HG02938 (cell line): ENCODE measurements at regions not wholly inside any gene's neighbourhood (a gene's known extent, or its start where the extent isn't known, plus 50 kb on each side); places are given as distances from the start of the nearest gene placed in this dataset.
"Not testable (repeated sequence)": the region's sequence is repeated elsewhere in the genome, so short reads cannot be mapped to it uniquely, and the experiment has no call there.

ENCODE experiments used
- ATAC-seq: cut with Tn5 transposase; IDR thresholded peaks from one replicate; pipeline ENCODE4 v1.9.1; 2021; ENCODE audit warnings: mild to moderate bottlenecking, moderate library complexity; ENCODE audit not compliant: unreplicated experiment

DNA sequence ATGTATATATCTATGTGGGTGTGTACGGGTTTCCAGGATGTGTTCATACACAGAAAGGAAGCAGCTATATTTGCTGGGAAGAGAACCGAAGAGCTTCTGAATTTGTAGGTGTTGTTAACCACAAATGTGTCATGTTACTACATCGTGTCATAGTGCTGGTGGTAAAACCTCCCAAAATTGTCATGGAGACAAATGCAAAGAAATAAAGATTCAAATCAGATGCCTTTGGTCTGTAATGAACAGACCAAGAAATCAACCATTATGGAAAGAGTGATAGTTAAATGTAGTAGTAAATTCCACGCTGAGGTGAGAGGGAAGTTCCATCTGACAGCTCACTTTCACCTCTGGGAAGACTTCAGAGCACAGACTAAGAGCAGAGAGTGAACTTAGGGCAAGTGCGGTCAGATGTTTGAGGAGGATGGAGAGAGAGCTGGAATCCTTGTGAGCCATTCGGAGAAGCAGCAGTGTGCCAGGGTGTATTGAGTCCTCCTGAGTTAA lies 487.5 kb downstream of the TMEM121 start:
- ATAC-seq: no peak

DNA sequence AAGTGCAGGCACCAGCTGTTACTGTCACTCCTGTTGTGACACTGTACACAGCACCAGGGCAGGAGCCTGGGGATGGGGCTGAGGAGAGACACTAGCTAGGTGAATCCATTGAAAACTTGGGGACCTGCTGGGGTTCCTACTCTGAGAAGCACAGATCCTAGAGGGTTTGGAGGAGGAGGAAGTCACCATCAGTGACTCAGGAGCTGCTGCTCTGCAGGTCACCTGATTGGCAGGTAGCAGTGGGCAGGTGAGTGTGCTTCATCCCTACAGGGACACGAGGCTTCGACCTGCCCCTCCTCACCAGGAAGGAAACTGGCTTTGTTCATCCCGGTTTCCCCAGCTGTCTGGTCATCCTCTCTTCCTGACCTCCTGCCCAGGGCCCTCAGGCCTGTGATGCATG lies 491.6 kb downstream of the TMEM121 start:
- not testable (repeated sequence) for ATAC-seq

DNA sequence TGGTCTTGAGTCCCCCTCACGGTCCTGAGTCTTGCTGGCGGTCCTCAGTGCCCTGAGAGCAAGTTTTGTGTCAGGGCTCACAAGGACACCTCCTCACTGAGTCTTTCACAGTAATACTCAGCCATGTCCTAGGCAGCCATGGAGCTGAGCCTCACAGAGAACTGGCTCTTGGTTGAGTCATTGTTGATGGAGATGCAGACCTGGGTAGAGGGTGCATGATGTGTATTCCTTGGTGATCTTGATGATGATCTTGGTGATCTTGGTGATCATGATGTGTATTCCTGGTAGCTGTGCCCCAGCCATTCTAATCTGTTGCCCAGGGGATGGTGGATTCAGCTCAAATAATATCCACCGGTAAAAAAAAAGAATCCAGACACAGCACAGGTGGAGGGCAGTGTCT lies 495.4 kb downstream of the TMEM121 start:
- ATAC-seq: no peak

DNA sequence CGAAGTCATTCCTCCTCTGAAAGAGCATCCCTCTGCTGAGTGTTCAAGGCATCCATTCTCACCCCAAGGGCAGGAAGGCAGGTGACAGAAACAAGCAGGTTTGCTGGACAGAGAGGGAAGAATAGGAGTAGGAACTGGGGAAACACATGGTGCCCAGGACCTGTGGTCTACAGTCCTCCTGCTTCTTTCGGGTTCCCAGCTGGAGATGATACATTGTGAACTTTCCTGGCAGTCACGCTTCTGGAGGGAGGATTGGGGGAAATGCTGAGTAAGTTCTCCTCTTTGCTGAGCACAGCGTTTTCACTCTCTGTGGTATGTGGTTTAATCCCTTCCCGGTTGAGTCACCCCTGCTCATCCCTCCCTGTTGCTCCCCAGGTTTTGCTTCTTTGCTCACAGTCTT lies 496.3 kb downstream of the TMEM121 start:
- ATAC-seq: not testable (repeated sequence)

DNA sequence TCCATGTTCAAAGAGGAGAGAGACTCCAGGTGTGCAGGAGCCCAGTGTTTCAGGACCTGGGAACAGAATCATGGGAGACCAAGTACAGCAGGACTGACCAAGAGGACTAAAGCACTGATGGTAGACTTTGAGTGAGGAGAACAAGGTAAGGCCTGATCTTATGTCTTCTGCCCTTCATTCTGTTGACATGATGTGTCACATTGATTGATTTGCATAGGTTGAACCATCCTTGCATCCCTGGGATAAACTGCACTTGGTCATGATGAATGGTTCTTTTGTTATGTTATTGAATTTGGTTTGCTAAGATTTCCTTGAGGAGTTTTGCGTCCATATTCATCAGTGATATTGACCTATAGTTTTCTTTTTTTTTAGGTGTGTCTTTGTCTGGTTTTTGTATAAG lies 497.0 kb downstream of the TMEM121 start:
- no peak for ATAC-seq

DNA sequence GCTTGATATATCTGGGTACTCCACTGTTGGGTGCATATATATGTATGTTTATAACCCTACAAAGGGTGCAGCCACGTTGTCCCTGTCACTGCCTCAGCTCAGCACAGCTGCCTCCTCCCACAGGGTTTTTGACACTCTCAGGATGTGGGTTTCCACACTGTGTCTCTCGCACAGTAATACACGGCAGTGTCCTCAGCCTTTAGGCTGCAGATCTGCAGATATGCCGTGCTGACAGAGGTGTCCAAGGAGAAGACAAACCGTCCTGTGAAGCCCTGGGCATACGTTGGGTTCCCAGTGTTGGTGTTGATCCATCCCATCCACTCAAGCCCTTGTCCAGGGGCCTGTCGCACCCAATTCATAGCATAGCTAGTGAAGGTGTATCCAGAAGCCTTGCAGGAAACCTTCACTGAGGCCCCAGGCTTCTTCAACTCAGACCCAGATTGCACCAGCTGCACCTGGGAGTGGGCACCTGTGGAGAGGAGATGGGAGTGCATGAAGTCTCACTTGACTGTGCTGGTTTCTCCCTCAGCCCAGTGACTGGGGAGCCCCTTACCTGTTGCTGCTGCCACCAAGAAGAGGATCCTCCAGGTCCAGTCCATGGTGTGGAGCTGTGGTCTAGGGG lies 498.7 kb downstream of the TMEM121 start:
- ATAC-seq: no peak

DNA sequence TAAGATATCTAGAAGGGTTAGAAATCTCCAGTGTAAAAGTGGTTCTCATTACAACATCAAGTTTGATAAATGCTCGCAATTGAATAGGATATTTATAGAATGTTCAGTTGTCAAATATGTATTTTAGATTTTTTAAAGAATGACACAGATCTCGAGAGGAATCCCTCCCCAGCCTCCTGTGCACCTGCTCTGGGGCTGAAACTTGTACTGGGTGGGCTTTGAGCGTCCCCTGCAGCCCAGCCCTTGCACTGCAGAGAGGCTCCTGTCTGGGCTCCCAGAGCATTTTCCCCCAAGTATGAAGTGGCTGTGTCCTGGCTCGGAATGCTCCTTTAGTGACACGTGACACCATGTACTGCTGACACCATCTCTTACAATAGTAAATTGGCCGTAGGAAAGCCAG lies 499.6 kb downstream of the TMEM121 start:
- ATAC-seq: no peak

DNA sequence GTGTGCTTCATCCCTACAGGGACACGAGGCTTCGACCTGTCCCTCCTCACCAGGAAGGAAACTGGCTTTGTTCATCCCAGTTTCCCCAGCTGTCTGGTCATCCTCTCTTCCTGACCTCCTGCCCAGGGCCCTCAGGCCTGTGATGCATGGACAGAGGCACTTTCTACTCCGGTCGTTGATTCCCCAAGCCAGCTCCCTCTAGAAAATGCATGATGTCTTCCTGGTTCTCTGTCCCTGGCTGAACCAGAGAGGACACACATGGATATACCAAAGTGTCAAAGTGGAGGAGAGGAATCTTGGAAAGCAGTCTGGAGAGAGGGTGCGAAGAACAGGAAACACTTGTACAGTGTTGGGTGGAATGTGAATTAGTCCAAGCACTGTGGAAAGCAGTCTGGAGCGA lies 501.4 kb downstream of the TMEM121 start:
- ATAC-seq: not testable (repeated sequence)

DNA sequence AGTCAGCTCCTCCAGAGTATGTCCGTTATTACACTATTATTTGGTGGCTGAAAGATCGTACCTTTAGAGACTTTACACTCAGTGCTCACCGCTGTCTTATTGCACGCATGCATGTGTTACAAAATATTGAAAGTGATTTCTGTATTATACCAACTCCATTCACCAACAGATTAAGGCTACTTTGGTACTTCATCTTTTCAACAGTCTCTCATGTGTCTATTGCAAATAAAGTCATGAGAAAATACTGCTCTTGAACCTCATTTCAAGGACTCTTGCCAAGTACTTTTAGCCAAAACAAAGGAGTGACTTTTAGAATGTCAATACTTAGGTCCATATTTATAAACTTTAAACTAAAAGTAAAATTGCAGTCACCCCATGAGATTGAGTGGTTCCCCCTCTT lies 503.6 kb downstream of the TMEM121 start:
- ATAC-seq: no peak

DNA sequence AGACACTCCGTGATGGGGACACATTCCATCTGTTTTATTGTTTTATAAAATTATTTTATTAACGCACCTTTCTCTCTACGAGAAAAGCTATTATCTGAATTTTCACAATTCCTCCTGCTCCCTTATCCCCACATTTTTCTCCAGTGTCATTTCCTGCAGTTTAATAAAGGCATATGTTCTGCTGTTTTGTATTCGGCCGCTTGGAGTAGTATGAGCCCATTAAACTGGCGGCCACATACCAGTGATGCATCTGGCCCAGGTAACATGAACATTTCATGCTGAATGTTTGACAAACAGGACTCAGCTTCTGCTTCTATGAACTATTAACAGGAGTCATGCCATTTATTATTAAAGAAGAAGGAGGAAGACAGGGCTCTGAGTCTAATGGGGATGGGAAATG lies 511.0 kb downstream of the TMEM121 start:
- ATAC-seq: no peak

DNA sequence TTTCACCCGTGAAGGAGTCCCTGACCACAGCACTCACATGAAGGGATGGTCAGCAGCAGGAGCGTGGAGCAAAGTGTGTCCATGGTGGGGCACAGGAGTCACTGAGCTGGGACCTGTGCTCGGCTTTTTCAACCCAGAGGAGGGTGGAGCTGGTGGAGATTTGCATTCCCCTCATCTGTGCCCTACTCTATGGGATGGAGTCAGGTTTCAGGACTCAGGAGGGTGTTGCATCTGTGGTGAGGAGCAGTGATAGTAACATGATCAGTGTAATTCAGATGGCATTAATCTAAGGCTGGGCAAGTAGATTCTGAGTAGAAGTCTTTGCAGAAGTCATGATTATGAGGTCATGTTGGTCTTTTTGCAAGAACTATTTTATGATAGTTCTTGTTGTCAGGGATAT lies 511.9 kb downstream of the TMEM121 start:
- no peak for ATAC-seq

DNA sequence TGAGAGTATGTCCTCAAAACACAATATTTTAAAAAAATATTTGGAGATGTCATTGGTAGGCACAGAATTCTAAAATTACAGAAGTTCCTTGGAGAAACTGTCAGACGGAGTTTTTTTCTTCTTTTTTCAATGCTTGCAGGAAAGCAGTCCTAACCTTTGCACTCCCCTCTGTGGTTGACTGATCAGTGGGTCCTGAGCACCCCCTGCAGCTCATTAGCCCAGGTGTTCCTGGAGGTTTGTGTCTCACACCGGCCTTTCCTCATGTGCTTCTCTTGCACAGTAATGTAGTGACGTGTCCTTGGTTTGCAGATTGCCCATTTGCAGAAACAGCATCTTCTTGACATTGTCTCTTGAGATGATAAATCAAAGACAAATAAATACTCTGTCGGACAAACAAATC lies 513.0 kb downstream of the TMEM121 start:
- ATAC-seq: no peak

DNA sequence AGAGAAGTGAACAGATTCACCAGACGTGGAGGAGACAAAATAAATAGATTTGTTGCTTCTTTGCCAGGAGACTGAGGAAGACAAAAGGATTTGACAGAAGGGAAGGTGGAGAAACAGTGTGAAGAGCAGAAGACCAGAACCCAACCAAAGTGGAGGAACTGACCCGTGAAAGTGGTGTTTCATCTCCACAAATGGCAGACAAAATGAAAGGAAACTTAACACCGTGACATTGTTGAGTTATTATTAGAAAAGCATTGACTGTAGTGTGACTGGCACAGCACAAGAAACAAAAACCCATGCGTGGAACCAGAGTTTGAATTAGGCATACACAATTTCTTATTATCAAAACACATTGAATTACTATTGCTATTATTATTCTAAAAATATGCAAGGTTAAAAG lies 518.1 kb downstream of the TMEM121 start:
- ATAC-seq: no peak

DNA sequence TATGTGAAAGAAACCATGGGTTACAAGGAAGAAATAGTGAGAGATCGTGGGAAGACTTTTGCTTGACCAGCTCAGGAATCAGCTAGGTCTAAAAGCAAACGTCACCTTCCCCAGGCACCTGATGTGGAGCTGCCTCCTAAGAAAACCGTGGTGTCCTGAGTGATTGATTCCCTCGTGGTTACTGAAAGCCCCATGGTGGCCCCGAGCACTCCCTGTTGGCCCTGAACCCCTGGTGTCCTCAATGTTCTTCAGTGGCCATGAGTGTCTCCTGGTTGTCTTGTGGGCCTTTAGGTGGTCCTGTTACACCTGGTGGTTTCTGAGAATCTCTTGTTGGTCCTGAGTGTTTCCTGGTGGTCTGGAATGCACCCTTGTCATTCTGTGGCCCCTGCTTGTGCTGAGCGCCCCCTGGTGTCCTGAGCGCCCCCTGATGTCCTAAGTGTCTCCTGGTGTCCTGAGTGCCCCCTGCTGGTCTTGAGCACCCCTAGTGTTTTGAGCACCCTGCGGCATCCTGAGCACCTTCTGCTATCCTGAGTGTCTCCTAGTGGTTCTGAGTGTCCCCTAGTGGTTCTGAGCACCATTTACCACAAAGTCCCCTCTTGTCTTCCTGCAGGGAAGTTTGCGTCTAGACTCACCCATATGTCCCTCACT lies 518.7 kb downstream of the TMEM121 start:
- ATAC-seq: no peak

DNA sequence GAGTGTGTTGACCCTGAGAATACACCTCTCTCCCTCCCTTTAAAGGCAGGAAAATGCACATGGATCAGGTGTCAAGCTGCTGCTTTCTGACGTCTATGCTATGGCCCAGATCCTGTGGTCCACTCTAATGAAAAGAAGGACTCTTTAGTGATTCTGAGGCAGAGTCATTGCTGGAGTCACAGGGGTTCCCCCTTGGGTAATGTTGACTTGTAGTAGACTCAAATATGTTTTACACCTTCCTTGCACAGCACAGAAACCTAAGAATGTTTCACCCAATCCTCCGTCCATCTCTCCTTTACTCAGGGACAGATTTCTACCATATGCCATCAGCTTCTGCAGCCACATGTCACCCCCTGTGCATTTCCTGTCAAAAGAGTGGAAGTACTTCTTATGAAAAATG lies 525.4 kb downstream of the TMEM121 start:
- no peak for ATAC-seq

DNA sequence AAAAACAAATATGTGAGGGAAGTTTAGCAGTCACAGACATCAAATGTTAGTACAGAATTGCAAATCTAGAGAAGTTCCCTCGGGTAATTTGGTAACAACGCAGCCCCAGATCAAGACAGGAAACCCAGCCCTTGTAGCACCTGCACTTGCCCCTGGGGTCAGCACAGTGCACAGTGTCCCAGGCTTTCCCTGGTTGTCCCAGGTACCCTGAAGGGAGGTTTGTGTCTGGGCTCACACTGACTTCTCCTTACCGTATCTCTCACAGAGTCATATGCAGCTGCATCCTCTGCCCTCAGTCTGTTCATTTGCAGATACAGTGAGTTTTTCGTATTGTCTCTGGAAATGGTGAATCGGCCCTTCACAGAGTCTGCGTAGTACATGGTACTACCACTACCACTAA lies 528.9 kb downstream of the TMEM121 start:
- ATAC-seq: no peak

DNA sequence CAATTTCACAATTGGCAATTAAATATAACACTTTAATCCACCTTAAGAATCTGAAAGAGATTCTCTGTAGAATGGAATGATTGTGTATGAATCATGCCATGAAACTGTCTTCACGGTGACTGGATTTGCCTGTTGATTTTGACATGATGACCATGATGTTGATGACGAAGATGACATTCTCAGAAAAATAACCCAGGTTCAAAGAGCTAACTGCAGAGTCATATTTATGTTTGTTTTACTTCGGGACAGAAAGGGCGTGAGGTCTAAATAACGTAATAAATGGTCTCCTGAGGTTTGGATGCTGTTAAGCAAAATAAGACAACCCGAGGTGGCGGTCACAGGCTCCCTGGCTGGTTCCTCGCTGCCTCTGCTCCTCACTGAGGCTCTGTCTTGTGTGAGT lies 532.0 kb downstream of the TMEM121 start:
- ATAC-seq: no peak

DNA sequence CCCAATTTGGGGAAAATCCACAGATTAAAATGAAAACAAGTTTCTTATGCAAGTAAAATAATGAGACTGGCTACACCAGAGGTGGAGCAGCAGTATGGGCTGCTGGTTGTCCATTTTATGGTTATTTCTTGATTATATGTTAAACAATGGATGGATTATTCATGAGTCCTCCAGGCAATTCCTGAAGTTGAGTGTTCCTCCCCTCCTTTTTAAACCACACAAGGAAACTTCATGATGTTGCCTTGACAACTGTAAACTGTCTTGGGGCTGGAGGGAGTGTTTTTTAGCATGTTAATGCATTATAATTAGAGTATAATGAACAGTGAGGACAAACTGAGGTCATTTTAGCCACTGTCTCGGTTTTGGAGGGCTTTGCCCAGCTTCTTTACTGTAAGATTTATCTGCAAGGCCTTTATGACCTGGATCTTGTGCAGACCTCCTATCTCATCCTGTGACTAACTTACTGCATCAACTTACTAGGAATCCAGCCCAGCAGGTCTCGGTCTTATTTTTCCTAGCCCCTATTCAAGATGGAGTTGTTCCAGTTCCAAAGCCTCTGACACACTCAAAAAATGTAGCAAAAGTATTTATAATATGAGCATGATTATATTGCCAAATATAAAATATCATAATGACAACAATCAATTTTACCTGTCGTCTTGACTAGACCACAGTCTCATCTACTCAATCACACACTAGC lies 534.0 kb downstream of the TMEM121 start:
- no peak for ATAC-seq

DNA sequence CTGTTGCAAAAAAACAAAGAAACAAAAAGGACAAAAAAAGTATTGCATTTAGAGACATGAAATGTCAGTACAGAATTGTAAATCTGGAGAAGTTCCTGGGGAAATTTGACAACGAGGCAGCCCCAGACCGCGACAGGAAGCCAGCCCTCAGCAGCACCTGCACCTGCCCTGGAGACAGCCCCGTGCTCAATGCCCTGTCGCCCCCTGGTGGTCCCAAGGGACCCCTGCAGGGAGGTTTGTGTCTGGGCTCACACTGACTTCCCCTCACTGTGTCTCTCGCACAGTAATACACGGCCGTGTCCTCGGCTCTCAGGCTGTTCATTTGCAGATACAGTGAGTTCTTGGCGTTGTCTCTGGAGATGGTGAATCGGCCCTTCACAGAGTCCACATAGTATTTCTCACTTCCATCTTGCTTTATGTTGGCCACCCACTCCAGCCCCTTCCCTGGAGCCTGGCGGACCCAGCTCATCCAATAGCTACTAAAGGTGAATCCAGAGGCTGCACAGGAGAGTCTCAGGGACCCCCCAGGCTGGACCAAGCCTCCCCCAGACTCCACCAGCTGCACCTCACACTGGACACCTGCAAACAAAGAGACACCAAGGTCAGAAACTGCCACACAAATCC lies 535.6 kb downstream of the TMEM121 start:
- ATAC-seq: not testable (repeated sequence)

DNA sequence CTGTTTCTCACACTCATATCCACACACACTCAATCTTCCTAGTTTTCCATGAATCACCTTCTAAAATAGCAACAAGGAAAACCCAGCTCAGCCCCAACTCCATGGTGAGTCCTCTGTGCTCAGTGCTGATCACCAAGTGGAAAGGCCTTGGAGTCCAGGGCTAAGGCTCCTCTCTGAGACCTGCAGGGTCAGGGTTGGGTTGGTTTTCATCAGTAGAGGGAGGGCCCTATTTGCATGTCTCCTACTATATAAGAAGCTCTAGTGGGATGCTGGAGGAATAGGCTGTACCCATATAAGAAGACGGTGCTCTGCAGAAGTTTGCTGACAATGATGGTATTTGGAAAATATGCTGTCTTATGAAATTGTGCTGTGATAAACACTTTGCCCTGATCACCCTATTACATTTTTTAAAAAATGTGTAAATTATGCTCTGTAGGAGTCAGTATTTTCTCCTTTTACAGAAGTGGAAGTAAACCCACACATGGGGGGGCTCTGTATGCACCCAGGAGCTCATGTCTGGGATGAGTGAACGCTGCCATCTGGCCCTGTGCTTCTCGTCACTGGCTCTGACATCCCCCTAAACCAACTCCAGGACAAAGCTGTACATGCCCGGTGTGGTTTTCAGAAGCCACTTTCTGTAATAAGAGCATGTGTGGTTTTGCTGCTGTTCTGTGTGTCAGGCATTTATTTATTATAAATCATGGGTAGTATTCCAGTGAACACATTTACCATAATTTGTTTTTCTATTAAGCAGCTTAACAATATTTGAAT lies 536.3 kb downstream of the TMEM121 start:
- ATAC-seq: no peak

DNA sequence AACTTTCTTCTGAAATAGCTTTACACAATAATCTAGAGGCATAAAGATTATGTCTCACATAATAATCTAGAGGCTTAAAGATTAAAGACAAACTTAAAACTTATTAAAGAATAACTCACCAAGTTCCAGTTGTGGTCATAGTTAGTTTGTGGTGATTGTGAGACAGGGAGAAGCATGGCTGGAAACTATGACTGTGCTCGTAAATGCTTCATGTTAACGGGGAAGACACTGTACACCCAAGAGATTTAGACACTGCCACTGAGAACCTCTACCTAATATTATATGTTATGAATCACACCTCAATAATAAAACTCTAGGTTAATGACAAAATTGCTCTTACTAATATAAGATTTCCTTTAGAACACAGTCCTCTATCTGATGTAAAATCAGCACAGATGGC lies 541.6 kb downstream of the TMEM121 start:
- no peak for ATAC-seq
